OCI-LY3 (cell line): ENCODE measurements at regions not wholly inside any gene's neighbourhood (a gene's known extent, or its start where the extent isn't known, plus 50 kb on each side); places are given as distances from the start of the nearest gene placed in this dataset.

Experiments
- H2AFZ ChIP-seq: fragments of 200-600, 300-600 bp; shearing (Covaris generic); 2 replicates; pipeline ENCODE4 v1.6.0; 2014; ENCODE audit warnings: antibody characterized with exemption, low read depth, low read length
- H3K27ac ChIP-seq: fragments of 200-600, 300-600 bp; sonication (generic); 2 replicates; pipeline ENCODE4 v1.5.1; 2014; ENCODE audit warnings: mild to moderate bottlenecking, low read length, moderate library complexity, mixed read lengths
- H3K27me3 ChIP-seq: fragments of 200-600, 300-600 bp; sonication (generic); 2 replicates; pipeline ENCODE4 v1.6.1; 2014; ENCODE audit warnings: low read depth, low read length, mixed read lengths
- H3K36me3 ChIP-seq: fragments of 200-600, 300-600 bp; sonication (generic); replicated peaks from 2 replicates; pipeline ENCODE3; 2014; ENCODE audit warnings: low read depth, low read length, mixed read lengths
- H3K4me1 ChIP-seq: fragments of 300-600, 200-600 bp; sonication (generic); 2 replicates; pipeline ENCODE4 v1.6.1; 2014; ENCODE audit warnings: low read length, mixed read lengths
- H3K4me2 ChIP-seq: fragments of 200-600, 300-600 bp; sonication (generic); 2 replicates; pipeline ENCODE4 v1.6.1; 2014; ENCODE audit warnings: low read length, mixed read lengths
- H3K4me3 ChIP-seq: fragments of 300-600, 200-600 bp; sonication (generic); 2 replicates; pipeline ENCODE4 v1.5.1; 2014; ENCODE audit warnings: antibody characterized with exemption, mild to moderate bottlenecking, low read length, moderate library complexity
- H3K79me2 ChIP-seq: fragments of 300-600, 200-600 bp; shearing (Covaris generic); 2 replicates; pipeline ENCODE4 v1.6.1; 2014; ENCODE audit warnings: mild to moderate bottlenecking, low read length, mixed read lengths
- H3K9ac ChIP-seq: fragments of 300-600, 200-600 bp; shearing (Covaris generic); 2 replicates; pipeline ENCODE4 v1.6.0; 2014; ENCODE audit warnings: mild to moderate bottlenecking, low read length, moderate library complexity
- H3K9me3 ChIP-seq: fragments of 200-600, 300-600 bp; shearing (Covaris generic); 2 replicates; pipeline ENCODE4 v1.6.1; 2014; ENCODE audit warnings: low read length, mixed read lengths; ENCODE audit not compliant: insufficient read depth
- H4K20me1 ChIP-seq: fragments of 200-600, 300-600 bp; sonication (generic); 2 replicates; pipeline ENCODE4 v1.6.1; 2016; ENCODE audit warnings: low read length, mixed read lengths; ENCODE audit not compliant: insufficient read depth
- EZH2phosphoT487 ChIP-seq: fragments of 200-600 bp; shearing (Covaris generic); IDR thresholded peaks from 2 replicates; pipeline ENCODE4 v1.6.1; 2018; ENCODE audit warnings: antibody characterized with exemption, mixed run types, low read depth
- TF ChIP-seq, protein P1 (sequence below): fragments of 200-600, 300-600 bp; sonication (generic); IDR thresholded peaks from 2 replicates; pipeline ENCODE4 v1.5.1; 2014; ENCODE audit warnings: antibody characterized with exemption, low read length, low read depth

GRCh38 chr1:42017730-42018129 is 99.0 kb upstream of the HIVEP3 start:
- peaks cover 60% of the 10 kb centered on the region for H3K79me2 ChIP-seq
- no peak overlapping the region for H2AFZ ChIP-seq
- H3K9ac ChIP-seq = no peak overlapping the region
- H3K36me3 ChIP-seq = peaks cover 38% of the 10 kb centered on the region
- H3K27ac ChIP-seq = peak overlapping the region; percentile 6; the same call in 1 of the 2 replicates
- peak overlapping the region; percentile 28 for H3K4me2 ChIP-seq
- no peaks in the 10 kb centered on the region for H4K20me1 ChIP-seq
- TF ChIP-seq EZH2phosphoT487 = no peak
- TF ChIP-seq, protein P1, sequence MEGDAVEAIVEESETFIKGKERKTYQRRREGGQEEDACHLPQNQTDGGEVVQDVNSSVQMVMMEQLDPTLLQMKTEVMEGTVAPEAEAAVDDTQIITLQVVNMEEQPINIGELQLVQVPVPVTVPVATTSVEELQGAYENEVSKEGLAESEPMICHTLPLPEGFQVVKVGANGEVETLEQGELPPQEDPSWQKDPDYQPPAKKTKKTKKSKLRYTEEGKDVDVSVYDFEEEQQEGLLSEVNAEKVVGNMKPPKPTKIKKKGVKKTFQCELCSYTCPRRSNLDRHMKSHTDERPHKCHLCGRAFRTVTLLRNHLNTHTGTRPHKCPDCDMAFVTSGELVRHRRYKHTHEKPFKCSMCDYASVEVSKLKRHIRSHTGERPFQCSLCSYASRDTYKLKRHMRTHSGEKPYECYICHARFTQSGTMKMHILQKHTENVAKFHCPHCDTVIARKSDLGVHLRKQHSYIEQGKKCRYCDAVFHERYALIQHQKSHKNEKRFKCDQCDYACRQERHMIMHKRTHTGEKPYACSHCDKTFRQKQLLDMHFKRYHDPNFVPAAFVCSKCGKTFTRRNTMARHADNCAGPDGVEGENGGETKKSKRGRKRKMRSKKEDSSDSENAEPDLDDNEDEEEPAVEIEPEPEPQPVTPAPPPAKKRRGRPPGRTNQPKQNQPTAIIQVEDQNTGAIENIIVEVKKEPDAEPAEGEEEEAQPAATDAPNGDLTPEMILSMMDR = no peak
- no peaks in the 10 kb centered on the region for H3K27me3 ChIP-seq
- no peak overlapping the region; the same call in 1 of the 2 replicates for H3K4me3 ChIP-seq
- no peaks in the 10 kb centered on the region for H3K9me3 ChIP-seq
- peaks cover 52% of the 10 kb centered on the region for H3K4me1 ChIP-seq

- TF ChIP-seq EZH2phosphoT487 = no peak
- no peaks in the 10 kb centered on the region for H3K27me3 ChIP-seq
- H3K9ac ChIP-seq = no peak overlapping the region
- H3K79me2 ChIP-seq = peaks cover 62% of the 10 kb centered on the region
- no peak overlapping the region for H2AFZ ChIP-seq
- H3K36me3 ChIP-seq = peaks cover 38% of the 10 kb centered on the region
- no peak overlapping the region for H3K4me3 ChIP-seq
- H3K9me3 ChIP-seq = no peaks in the 10 kb centered on the region
- H4K20me1 ChIP-seq = no peaks in the 10 kb centered on the region
- H3K4me1 ChIP-seq = peaks cover 52% of the 10 kb centered on the region
- H3K4me2 ChIP-seq = peak overlapping the region; percentile 28
- peak overlapping the region; percentile 6; the same call in 1 of the 2 replicates for H3K27ac ChIP-seq
Measured at GRCh38 chr1:42017259-42017658, 98.5 kb upstream of the HIVEP3 start.

DNA sequence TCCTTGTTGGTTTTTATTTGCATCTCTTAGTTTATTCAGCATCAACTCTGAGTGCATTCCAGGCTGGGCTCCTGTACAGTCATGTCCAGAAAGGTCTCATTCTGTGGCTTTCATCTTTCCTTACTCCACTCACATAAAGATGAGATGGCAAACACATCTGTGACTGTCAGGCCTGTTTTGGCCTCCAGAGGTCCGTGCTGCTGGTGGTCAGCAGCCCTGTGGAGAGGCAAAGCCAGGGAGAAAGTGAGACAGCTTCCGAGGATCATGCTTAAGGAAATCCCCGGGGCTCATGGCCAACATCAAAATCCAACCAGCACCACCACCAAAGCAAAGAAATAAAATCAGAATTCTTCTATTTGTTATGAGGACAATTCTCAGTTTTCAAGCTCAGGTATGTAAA is 96.1 kb upstream of the HIVEP3 start:
- peaks cover 74% of the 10 kb centered on the region for H3K79me2 ChIP-seq
- no peak overlapping the region for H3K27ac ChIP-seq
- no peak overlapping the region for H3K4me3 ChIP-seq
- H3K27me3 ChIP-seq = no peaks in the 10 kb centered on the region
- no peaks in the 10 kb centered on the region for H4K20me1 ChIP-seq
- H3K36me3 ChIP-seq = peaks cover 25% of the 10 kb centered on the region
- H2AFZ ChIP-seq = no peak overlapping the region
- TF ChIP-seq, protein P1 = no peak
- no peak for TF ChIP-seq EZH2phosphoT487
- no peak overlapping the region for H3K9ac ChIP-seq
- H3K9me3 ChIP-seq = no peaks in the 10 kb centered on the region
- no peak overlapping the region for H3K4me2 ChIP-seq
- H3K4me1 ChIP-seq = peaks cover 52% of the 10 kb centered on the region

DNA sequence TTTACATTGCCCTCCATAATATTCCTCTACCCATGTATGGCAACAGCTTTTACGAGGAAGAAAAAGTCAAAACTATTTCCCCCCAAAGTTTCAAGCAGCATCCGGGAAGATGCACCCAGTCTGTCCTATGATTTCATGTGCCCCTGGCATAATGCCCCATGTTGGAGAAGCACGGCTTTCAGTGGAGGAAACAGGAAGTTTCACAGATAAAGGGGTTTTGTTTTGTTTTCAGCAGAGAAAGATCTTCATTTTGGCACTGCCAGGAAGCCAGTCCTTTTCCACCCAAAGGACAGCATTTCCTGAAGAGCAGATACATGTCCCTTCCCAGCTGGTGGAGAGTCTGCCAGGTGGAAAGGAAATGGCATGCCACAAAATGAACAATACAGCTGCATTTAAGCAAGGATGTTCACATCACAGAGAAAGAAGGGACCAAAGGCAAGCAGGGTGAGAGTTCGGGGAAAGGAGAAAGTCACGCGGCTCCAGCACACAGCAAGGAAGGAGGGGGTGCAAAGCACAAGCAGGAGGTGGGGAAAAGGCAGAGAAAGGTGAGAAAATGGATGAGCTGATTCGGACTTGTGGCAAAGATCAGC is 95.3 kb upstream of the HIVEP3 start:
- no peak overlapping the region for H3K27ac ChIP-seq
- H3K4me2 ChIP-seq = peak overlapping the region; percentile 25; the same call in 1 of the 2 replicates
- H3K27me3 ChIP-seq = no peaks in the 10 kb centered on the region
- no peak overlapping the region for H2AFZ ChIP-seq
- no peaks in the 10 kb centered on the region for H3K9me3 ChIP-seq
- TF ChIP-seq, protein P1 = no peak
- no peak for TF ChIP-seq EZH2phosphoT487
- peaks cover 25% of the 10 kb centered on the region for H3K36me3 ChIP-seq
- H3K79me2 ChIP-seq = peaks cover 83% of the 10 kb centered on the region
- peaks cover 58% of the 10 kb centered on the region for H3K4me1 ChIP-seq
- no peak overlapping the region; the same call in 1 of the 2 replicates for H3K9ac ChIP-seq
- no peaks in the 10 kb centered on the region for H4K20me1 ChIP-seq
- no peak overlapping the region for H3K4me3 ChIP-seq
